SU-DHL-6 (cell line): ENCODE measurements at regions not wholly inside any gene's neighbourhood (a gene's known extent, or its start where the extent isn't known, plus 50 kb on each side); places are given as distances from the start of the nearest gene placed in this dataset.

Experiments used
- EZH2phosphoT487 ChIP-seq: fragments of 200-600 bp; sonication (generic), shearing (Covaris generic); conservative IDR thresholded peaks from 2 replicates; pipeline ENCODE4 v1.6.1; 2018; ENCODE audit warnings: mild to moderate bottlenecking, antibody characterized with exemption, low read length, moderate library complexity, mixed read lengths
- TF ChIP-seq, protein P1 (sequence below): fragments of 200-600 bp; sonication (generic); IDR thresholded peaks from one replicate; pipeline ENCODE4 v1.5.1; 2017; ENCODE audit warnings: antibody characterized with exemption, mild to moderate bottlenecking, low read length, moderate library complexity; ENCODE audit not compliant: insufficient read depth, poor library complexity, severe bottlenecking

DNA sequence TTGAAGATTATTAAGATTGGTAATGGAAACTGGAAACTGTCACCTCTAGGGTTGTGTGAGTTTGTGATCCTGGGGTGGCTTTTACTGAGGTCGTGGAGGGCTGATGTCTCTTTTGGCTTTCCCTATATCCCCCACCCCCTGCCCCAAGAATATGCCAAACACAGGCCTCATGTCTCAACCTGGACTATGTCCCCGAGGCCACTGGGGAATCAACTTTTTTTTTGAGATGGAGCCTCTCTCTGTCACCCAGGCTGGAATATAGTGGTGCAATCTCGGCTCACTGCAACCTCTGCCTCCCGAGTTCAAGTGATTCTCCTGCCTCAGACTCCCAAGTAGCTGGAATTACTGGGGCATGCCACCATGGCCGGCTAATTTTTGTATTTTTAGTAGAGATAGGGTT lies 83.3 kb upstream of the RALGAPA2 start:
- TF ChIP-seq, protein P1, sequence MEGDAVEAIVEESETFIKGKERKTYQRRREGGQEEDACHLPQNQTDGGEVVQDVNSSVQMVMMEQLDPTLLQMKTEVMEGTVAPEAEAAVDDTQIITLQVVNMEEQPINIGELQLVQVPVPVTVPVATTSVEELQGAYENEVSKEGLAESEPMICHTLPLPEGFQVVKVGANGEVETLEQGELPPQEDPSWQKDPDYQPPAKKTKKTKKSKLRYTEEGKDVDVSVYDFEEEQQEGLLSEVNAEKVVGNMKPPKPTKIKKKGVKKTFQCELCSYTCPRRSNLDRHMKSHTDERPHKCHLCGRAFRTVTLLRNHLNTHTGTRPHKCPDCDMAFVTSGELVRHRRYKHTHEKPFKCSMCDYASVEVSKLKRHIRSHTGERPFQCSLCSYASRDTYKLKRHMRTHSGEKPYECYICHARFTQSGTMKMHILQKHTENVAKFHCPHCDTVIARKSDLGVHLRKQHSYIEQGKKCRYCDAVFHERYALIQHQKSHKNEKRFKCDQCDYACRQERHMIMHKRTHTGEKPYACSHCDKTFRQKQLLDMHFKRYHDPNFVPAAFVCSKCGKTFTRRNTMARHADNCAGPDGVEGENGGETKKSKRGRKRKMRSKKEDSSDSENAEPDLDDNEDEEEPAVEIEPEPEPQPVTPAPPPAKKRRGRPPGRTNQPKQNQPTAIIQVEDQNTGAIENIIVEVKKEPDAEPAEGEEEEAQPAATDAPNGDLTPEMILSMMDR: no peak
- TF ChIP-seq EZH2phosphoT487: no peak
